UCSD-AML1 (cell line): ENCODE measurements at regions not wholly inside any gene's neighbourhood (a gene's known extent, or its start where the extent isn't known, plus 50 kb on each side); places are given as distances from the start of the nearest gene placed in this dataset.
"Not testable (repeated sequence)": the region's sequence is repeated elsewhere in the genome, so short reads cannot be mapped to it uniquely, and the experiment has no call there.

Experiments
- DNase-seq: peaks from one replicate; lab custom pipeline; 2025; ENCODE audit not compliant: unreplicated experiment; lab: John Stamatoyannopoulos, UW

DNA sequence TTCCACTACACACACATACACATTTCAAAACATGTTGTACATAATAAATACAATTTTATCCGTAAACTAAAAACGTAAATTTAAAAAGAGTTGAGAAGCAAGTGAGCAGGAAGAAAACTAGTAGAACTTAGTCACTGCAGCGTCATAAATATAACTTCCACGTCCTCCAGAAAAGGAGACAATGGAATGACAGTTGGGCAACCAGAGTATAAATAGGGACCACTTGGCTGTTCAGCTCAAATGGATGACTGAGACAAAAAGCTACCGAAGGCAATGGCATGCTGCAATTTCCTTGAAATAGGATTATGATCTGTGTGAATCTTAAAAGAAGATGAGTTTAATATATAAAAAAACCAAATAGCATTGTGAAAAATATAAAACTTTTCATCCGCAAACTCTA is 438.5 kb upstream of the RGMB start:
- DNase-seq: no peak

DNA sequence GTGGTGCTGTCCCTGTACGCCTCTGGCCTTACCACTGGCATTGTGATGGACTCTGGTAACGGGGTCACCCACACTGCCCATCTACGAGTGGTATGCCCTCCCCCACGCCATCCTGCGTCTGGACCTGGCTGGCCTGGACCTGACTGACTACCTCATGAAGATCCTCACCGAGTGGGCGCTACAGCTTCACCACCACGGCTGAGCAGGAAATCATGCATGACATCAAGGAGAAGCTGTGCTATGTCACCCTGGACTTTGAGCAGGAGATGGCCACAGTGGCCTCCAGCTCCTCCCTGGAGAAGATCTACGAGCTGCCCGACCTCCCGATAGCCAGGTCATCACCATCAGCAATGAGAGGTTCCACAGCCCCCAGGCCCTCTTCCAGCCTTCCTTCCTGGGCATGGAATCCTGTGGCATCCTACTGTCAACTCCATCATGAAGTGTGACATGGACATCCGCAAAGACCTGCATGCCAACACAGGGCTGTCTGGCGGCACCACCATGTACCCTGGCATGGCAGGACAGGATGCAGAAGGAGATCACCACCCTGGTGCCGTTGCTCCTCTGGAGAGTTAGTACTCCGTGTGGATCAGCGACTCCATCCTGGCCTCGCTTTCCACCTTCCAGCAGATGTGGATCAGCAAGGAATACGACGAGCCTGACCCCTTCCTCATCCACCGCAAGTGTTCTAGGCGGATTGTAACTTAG is 434.2 kb upstream of the RGMB start:
- DNase-seq: peak; percentile 3

DNA sequence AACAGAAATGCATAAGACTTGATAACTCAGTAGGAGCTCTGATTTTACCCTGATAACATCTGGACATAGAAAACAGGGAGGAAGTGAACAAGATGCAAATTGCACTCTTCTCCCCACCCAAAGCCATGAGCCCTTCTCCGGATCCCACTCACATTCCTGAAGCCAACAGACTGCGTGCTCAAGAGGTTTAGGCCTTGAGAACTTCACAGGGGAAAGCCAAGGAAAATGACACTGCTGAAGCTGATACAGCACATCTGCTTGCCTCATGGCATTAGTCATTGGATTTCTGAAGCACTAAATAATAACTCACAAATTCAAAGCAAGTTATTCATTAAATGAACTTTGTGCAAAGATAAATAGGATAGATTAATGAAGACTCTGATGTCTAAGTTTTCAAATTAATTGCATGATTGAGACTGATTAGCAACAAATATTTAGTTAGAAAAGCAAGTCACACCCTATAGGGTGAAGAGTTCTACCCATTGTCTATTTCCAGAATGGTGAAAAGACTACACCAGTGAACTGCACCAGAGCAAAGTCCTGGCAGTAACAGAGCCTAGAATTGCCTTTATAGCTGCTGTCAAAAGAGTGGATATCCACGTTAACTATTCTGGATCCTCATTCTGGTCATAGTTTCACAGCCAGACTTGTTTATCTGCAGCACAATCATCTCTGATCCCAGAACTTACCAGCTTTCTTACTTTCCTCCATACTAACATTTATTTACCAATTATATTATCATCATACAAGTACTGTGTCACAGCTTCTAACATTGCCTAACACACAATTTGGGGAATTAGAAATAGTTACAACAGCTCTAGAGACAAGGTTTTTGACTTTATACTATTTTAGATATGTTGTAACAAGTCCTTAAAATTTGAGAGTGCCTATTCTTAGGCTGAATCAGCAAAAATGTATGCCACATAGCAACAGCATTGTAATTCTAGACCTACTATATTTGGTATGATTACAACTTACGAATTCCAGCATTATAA is 432.1 kb upstream of the RGMB start:
- no peak for DNase-seq

DNA sequence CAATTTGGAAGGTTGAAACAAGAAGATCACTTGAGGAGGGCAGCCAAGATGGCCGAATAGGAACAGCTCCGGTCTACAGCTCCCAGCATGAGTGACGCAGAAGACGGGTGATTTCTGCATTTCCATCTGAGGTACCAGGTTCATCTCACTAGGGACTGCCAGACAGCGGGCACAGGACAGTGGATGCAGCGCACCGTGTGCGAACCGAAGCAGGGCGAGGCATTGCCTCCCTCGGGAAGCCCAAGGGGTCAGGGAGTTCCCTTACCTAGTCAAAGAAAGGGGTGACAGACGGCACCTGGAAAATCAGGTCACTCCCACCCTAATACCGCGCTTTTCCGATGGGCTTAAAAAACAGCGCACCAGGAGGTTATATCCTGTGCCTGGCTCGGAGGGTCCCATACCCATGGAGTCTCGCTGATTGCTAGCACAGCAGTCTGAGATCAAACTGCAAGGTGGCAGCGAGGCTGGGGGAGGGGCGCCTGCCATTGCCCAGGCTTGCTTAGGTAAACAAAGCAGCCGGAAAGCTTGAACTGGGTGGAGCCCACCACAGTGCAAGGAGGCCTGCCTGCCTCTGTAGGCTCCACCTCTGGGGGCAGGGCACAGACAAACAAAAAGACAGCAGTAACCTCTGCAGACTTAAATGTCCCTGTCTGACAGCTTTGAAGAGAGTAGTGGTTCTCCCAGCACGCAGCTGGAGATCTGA is 430.4 kb upstream of the RGMB start:
- not testable (repeated sequence) for DNase-seq

DNA sequence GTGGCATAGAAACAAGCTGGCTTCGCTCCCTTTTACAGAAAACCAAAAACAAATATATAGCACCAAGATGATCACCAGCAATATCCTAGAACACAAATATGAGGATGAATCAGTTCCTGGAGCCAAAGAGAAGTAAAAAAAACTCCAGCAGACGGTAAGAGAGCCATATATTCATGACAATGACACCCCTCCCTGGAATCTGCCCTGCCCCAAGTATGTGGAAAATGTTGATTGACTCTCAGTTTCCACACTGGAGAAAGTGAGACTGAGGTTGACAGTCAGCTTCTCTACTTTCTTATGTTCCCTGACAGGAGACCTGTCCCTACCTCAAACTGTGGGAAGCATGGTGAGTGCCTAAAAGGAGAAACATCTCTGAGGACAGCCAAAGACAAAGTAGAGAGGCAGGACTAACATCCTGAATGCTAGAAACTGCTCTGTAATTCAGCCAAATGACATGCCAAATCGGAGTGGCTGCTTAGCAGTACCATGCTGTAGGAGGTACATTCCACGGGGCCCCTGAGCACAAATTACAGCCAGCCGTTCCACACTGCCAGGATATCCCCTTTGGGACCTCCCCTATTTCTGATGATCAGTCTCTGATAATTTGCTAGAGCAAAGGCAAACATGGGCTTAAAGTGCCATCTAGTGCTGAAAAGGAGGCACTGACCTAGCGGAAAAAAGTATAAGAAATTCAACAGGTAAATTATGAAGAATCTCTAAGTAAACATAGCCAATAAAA is 424.0 kb upstream of the RGMB start:
- no peak for DNase-seq

DNA sequence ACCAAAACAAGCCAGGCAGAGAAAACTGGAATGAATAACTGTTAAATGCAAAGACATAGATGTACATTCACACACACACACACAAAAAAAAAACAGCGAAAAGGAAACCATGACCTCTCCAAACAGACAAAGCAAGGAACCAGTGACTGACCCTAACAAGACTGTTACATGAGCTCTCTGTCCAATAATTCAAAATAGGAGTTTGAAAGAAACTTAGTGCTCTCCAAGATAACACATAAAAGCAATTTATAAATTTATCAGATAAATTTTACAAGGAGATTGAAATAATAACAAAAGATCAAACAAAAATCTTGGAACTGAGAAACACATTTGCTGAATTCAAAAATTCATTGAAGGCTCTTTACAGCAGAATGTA is 423.5 kb upstream of the RGMB start:
- no peak for DNase-seq

DNA sequence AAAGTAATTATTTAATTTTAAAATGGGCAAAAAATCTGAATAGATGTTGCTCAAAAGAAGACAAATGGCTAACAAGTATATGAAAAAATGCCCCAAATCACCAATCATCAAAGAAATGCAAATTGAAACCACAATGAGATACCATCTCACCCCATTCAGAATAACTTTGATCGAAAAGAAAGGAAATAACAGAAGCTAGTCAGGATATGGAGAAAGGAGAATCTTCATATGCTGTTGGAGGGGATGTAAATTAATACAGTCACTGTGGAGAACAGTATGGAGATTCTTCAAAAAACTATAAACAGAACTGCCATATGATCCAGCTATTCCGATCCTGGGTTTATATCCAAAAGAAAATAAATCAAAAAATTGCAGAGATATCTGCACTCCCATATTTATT is 418.5 kb upstream of the RGMB start:
- DNase-seq: no peak

DNA sequence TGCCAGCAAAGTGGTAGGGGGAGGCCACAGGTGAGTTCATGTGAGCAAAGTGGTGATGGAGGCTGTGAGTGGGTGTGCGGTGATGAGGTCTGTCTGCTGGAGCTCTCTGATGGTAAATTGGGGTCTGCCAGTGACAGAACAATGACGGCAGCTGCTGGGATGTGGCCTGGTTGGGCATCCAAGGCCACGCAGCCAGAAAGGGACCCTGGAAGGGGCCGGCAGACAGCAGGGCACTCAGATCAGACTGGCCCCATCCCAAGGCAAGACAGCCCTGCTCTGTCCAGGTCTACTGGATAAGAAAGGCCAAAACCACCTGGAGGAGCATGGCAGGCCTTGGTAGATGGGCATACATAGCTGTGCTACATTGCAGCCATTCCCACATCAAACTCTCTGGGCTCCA is 412.9 kb upstream of the RGMB start:
- DNase-seq: no peak

DNA sequence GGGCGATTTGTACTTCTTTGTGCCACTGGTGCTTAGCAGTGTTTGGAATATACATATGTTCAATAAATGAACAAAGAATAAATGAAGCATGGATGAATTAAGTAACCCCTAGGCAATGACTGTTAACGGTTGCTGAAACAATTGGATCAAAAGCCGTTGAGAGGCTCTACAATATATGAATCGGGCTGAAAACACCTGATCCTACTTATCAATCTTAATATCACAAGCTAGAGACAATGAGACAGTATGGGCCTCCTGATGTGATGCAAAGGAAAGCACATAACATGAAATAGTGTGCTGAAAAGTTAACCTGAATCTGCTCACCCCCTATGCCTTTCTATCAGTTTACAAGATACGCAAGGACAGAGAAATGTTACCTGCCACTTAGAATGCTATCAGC is 410.3 kb upstream of the RGMB start:
- no peak for DNase-seq

DNA sequence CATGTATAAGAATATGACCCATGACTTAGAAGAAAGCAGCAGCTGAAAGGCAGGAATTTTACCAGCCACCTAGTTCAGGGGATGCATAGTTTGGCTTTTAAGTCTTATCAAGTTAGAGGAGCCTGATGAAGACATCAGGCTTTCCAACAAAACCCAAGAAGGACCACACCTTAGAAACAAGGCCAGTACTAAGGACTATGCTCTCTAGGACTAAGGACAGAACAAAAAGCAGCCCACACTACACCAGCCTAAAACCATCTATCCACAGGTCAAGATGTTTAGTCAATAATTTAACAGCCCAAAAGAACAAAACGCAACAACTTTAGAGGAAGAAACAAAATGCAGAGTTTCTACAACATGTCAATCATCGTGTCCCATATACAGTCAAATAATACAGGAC is 408.9 kb upstream of the RGMB start:
- no peak for DNase-seq

DNA sequence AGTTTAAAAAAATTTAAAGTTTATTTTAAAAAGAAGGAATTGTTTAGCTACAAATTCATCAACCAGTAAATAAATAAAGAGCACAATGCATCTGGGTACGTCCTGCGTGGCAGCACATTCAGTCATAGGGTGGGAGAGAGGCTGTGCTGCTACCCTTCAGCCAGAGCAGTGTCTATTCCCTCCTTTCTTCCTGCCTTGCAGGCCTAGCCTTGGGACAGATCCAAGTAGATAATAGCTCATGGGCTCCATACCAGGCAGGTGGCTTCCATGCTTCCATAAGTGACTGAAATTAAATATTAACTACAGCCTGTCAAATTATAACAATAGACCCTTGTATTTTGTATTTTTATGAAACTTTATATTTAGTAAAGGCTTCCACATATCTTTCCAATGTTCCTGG is 408.3 kb upstream of the RGMB start:
- no peak for DNase-seq

DNA sequence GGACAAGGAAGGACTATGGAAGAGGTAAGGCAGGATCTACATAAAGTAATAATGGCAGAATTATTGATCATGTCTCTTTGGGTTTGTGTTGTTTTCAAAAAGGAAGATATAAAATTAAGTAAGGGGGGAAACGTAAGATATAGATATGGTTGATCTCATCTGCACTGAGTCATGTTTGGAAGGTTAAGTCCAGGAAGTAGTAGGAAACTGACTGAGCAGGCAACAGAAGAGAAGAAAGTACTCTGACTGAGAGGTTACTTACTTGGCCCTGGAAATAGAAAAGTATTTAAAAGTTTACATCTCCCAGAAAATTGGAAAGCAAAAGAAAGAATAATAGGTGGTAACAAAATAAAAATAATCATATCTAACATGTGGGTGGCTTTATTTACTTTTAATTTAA is 405.3 kb upstream of the RGMB start:
- DNase-seq: no peak

DNA sequence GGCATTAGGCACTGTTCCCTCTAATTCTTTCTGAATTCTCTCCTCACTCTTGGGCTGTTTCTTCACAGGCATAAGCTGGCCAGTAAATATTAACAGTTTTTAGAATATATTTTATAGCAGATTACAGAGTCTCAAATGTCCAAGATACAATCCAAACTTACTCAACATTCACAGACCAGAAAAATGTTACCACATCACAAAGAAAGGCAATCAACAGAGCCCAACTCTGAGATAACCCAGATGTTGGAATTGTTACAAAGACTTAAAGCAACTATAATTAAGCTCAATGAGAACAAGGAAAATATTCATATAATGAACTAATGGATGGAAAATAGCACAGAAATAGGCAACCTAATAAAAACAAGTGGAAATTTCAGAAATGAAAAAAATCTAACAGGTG is 401.1 kb upstream of the RGMB start:
- DNase-seq: no peak

DNA sequence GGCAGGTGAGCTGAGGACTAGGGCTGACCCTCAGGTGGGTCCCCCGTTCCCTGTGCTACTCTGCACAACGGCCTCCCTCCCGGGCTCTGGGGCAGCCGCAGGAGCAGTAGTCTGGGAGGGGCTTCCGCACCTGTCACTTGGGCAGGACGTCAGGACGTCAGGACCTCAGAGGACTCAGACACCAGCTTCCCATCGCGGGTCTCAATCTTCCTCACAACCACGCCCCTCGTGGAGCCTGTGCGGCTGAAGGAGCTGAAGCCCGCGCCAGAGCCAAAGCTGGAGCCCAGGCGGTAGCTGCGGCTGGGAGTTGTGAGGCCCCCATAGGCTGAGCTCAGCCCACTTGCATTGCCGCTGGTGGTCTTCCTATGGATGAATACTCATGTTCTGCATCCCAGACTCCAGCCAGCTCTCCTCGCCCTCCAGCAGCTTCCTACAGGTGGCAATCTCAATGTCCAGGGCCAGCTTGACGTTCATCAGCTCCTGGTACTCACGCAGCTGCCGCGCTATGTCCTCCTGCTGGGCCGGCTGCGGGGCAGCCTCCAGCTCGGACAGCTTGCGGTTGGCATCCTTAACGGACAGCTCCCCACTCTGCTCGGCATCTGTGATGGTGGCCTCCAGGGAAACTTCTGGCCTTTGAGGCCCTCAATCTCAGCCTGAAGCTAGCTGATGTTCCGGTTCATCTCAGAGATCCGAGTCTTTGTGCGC is 381.4 kb upstream of the RGMB start:
- peak; percentile 4 for DNase-seq

DNA sequence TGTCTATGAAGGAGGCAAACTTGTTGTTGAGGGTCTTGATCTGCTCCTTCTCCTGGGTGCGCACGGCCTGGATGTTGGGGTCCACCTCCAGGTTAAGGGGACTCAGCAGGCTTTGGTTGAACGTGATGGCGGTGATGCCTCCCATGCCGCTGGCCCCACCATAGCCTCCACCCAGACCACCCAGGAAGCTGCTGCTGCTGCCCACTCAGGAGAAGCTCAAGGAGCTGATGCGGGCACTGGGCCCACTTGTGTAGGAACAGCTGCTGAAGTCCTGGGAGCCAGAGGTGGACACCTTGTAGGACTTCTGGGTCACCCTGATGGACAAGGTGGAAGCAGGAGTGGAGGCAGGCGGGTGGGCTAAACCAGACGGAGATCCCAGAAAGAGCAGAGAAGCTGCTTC is 380.3 kb upstream of the RGMB start:
- not testable (repeated sequence) for DNase-seq

DNA sequence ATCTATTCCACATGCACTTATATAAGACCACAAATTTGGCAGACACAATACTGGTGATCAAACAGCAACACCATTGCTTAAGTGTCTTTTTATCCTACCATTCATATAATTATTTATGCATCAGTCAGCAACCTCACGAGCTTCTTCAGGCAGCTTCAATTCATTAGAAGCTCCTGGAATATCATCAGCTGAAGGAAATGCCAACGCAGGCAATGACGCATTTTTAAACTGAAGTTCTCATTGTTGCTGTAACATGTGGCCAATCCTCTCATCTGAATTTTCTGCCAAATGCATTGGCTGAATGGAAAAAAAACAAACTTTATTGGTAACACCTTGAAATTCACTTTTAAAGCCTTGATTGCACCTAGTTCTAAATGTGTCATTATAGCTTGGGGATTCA is 376.4 kb upstream of the RGMB start:
- DNase-seq: no peak

DNA sequence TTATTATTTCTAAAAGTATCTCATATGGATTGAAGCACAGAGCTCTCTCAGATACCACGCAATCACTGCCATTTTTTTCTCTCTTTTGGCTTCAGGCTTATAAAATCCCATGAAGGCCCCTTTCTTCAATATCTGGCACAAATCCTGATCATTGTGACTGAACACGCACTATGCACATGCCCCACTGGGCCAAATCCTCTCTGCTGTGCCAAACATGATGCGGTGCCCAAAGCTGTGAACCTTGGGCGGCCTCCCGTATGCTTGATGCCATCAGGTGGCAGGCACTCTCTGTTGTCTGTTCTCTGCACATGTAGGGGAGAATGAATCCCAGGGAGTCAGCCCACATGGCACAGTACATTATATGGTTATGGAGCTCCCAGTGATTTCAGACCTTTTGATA is 375.0 kb upstream of the RGMB start:
- no peak for DNase-seq

DNA sequence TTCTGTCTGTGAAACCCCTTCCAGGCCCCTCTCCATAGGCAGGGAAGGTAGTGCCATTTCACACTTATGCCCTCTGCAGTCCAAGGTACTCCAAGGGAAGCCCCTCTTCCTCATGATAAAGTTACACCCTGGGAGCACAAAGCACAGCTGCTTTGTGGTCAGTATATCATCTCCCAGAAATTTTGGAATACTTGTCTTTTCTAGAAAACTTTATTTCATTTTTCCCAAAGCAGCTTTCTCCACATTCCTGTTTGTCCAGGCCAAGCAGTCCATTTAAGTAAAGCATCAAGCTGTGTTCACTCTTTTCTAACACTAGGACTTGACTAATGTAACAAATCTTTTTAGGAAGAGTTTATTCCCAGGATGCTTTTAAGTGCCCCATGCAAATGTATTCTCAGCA is 371.8 kb upstream of the RGMB start:
- no peak for DNase-seq

DNA sequence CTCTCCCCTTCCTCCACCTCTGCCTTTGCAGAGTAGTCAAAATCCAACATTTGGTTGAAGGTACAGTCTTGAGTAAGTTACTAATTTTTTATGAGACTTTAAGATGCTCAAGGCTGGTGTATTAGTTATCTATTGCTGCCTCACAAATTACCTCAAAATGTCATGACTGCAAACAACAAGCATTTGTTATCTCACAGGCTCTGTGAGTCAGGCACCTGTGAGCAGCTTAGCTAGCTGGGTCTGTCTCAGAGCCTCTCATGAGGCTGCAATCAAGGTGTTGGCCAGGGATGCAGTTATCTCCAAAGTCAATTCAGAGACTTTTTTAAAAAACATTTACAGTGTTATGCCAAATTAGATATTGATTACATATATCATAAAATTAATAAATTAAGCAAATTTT is 371.3 kb upstream of the RGMB start:
- DNase-seq: no peak

DNA sequence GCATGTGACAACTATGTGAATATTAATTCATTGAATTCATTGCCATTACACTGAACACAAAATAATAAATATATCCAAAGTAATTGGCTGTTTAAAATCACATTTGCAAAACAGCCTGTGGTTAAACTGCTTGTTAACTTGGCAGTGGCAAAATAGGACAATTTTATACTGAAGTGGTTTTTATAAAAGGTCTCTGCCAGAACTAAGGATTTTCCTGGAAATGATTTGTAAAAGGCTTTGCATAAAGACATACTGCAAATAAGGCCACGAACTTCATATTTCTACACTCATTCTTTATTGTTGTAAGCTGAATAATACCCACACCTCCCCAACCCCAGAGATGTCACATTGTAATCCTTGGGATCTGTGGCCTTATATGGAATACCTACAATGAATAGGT is 370.3 kb upstream of the RGMB start:
- no peak for DNase-seq

DNA sequence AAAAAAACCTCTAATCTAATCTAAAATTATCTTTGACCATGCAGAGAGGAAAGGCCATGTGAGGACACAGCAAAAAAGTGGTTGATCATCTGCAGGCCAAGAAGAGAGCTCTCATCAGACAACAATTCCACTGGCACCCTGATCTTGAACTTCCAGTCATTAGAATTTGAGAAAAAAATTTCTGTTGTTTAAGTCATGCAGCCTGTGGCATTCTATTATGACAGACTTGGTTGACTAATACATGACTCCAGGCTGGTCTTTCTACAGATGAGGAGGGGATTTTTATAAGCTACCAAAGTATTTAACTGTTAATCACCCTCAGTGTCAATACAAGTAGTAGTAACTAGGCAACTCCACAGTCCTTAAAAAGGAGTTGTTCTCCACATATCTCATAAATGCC is 358.5 kb upstream of the RGMB start:
- DNase-seq: no peak
